ENCODE measurements at regions not wholly inside any gene's neighbourhood (a gene's known extent, or its start where the extent isn't known, plus 50 kb on each side); places are given as distances from the start of the nearest gene placed in this dataset.

- TF ChIP-seq EP300 (IDR thresholded peaks at IDR 0.05): no peak
- TF ChIP-seq NR3C1 (IDR thresholded peaks at IDR 0.05): no peak
- TF ChIP-seq RAD21 (conservative IDR thresholded peaks at IDR 0.05 in 1 of 2, IDR thresholded peaks at IDR 0.05 in 1 of 2): no peak
- TF ChIP-seq CBX8 (IDR thresholded peaks at IDR 0.05): no peak
- TF ChIP-seq CEBPB (IDR thresholded peaks at IDR 0.05): no peak
- no peak for TF ChIP-seq SREBF2 (IDR thresholded peaks at IDR 0.05)
- TF ChIP-seq CTCF (IDR thresholded peaks at IDR 0.05): no peak
- TF ChIP-seq RNF2 (IDR thresholded peaks at IDR 0.05; ENCODE audit: borderline replicate concordance, low read depth): no peak
- no peak for TF ChIP-seq RARB (CRISPR knock-in tag; IDR thresholded peaks at IDR 0.05)
- no peak for TF ChIP-seq MYC (IDR thresholded peaks at IDR 0.05; ENCODE audit: borderline replicate concordance, low read length)
- TF ChIP-seq REST (IDR thresholded peaks at IDR 0.05): no peak
- TF ChIP-seq HES2 (IDR thresholded peaks at IDR 0.05): no peak
Observed at GRCh38 chr18:47724186-47724975, 206.1 kb downstream of the SMAD2 start.

All from A549 (cell line).